ENCODE measurements at regions not wholly inside any gene's neighbourhood (a gene's known extent, or its start where the extent isn't known, plus 50 kb on each side); places are given as distances from the start of the nearest gene placed in this dataset.

DNA sequence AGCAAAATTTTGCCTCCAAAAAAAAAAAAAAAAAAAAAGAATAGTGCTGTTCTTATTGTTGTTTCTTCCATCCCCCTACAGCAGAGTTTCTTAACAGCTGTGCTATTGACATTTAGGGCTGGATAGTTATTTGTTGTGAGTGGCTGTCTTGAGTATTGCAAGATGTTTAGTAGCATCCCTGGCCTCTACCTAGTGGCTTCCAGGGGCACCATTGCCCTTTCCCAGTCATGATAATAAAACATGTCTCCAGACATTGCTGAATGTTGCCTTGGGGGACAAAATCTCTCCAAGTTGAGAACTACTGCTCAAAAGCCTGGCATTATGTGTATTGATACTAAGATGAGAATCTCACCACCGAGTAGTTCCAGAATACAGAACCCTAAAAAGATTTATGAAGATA lies 108.7 kb downstream of the PALM2AKAP2 start:
- Histone ChIP-seq H3K4me3 (ENCODE audit: low read length) (no peak overlapping the region), H3K9me3 (ENCODE audit: low read length) (no peaks in the 10 kb centered on the region), H2AFZ (ENCODE audit: low read depth, low read length) (no peak overlapping the region), H3K27me3 (ENCODE audit: insufficient read depth, low read length) (no peaks in the 10 kb centered on the region), H3K4me1 (ENCODE audit: insufficient read depth, low read length) (peaks cover 5% of the 10 kb centered on the region), H3K36me3 (ENCODE audit: insufficient read depth, low read length) (no peaks in the 10 kb centered on the region)

DNA sequence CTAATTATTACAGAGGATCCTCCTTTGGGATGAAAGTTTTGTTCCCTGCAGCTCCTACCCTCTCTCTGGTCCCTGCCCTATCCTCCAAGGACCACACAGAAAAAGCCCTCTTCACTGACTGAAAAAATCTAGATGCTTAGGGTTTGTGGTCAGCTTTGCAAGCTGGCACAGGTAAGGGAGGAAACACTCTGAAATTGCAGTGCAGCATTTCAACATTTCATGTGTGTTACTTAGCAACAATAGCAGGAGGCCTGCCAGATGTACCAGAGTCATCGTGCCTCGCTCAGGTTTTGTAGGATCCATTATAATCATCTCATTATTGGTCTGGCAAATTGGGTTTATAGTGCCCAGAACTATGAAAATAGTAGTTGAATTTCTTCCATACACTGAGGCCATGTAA lies 109.5 kb downstream of the PALM2AKAP2 start:
- peaks cover 5% of the 10 kb centered on the region for H3K4me1 ChIP-seq (ENCODE audit: insufficient read depth, low read length)
- H3K36me3 ChIP-seq (ENCODE audit: insufficient read depth, low read length) = no peaks in the 10 kb centered on the region
- no peaks in the 10 kb centered on the region for H3K9me3 ChIP-seq (ENCODE audit: low read length)
- H3K27me3 ChIP-seq (ENCODE audit: insufficient read depth, low read length) = no peaks in the 10 kb centered on the region
- no peak overlapping the region for H3K4me3 ChIP-seq (ENCODE audit: low read length)
- H2AFZ ChIP-seq (ENCODE audit: low read depth, low read length) = no peak overlapping the region

DNA sequence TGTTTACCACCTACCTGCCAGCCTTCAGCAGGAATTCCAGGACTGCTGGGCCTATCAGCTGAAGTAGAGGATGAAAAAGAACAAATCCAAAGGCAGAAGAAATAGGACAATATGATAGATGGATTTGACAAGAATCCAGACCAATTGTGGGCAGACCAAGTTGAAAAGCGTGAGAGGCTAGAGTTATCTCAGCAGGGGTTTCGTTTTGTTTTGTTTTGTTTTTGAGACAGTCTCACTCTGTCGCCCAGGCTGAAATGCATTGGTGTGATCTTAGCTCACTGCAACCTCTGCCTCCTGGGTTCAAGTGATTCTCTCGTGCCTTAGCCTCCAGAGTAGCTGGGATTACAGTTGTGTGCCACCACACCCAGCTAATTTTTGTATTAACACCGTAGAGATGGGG lies 113.2 kb downstream of the PALM2AKAP2 start:
- no peak overlapping the region for H3K4me3 ChIP-seq (ENCODE audit: low read length)

DNA sequence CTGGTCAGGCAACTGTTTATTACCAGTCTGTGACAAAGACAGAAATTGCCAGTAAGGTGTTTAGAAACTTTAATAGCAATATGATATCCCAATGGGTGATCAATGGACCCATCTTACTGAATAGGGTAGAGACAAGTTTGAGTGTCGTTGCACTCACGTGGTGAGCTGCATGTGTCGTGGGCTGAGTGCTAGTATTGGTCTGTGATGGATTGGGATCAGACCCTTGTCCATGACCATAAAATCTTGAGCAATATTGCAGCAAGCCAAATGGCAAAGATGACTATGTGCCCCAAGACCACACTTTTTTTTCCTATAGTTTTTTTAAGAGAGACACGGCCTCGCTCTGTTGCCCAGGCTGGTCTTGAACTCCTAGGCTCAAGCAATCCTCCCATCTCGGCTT lies 114.5 kb downstream of the PALM2AKAP2 start:
- no peak overlapping the region for H3K4me3 ChIP-seq (ENCODE audit: low read length)
- no peak overlapping the region for H2AFZ ChIP-seq (ENCODE audit: low read depth, low read length)
- no peaks in the 10 kb centered on the region for H3K27me3 ChIP-seq (ENCODE audit: insufficient read depth, low read length)
- H3K9me3 ChIP-seq (ENCODE audit: low read length) = no peaks in the 10 kb centered on the region
- peaks cover 6% of the 10 kb centered on the region for H3K4me1 ChIP-seq (ENCODE audit: insufficient read depth, low read length)
- no peaks in the 10 kb centered on the region for H3K36me3 ChIP-seq (ENCODE audit: insufficient read depth, low read length)

More for the DNA sequence above, 113.2 kb downstream of the PALM2AKAP2 start:
- no peaks in the 10 kb centered on the region for H3K36me3 ChIP-seq (ENCODE audit: insufficient read depth, low read length)
- no peak overlapping the region for H2AFZ ChIP-seq (ENCODE audit: low read depth, low read length)
- H3K27me3 ChIP-seq (ENCODE audit: insufficient read depth, low read length) = no peaks in the 10 kb centered on the region
- H3K9me3 ChIP-seq (ENCODE audit: low read length) = no peaks in the 10 kb centered on the region
- H3K4me1 ChIP-seq (ENCODE audit: insufficient read depth, low read length) = peaks cover 6% of the 10 kb centered on the region

DNA sequence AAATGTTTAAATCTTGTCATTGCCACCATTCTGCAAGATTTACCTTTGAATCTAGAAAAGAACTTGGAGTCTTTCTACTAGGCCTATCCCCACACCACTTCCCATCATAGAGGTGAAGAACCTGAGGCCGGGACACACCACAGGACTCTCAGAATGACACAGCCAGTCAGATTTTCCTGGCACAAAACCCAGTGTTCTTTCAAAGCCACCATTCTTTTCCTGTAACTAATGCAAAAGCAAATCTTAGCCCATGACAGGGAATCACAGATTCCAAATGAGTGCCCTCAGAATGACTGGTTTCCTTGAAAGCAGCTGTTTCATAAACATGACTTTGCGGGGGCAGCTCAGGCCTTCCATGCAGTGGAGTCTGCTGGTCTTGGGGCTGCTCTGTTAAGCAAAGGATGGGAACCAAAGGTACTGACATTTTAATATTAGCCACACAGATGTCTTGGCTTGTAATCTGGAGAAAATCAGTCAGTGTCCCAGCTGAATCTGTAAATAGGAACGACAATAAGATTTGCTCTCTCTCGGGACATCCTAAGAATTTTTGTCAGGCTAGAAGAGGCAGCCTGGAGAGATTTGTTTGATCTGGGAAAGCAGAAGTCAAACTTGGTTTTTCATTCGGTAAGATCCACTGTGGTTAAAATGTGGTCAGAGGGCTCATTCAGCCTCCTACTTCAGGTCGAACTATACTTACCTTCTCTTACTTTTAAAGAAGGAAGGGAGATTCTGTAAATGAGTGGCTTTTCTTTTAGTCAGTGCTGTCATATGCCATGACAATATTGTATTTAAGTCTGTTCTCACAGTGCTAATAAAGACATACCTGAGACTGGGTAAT lies 115.1 kb downstream of the PALM2AKAP2 start:
- Histone ChIP-seq H3K36me3 (ENCODE audit: insufficient read depth, low read length) (no peaks in the 10 kb centered on the region), H2AFZ (ENCODE audit: low read depth, low read length) (no peak overlapping the region), H3K4me3 (ENCODE audit: low read length) (no peak overlapping the region), H3K27me3 (ENCODE audit: insufficient read depth, low read length) (no peaks in the 10 kb centered on the region), H3K9me3 (ENCODE audit: low read length) (no peaks in the 10 kb centered on the region), H3K4me1 (ENCODE audit: insufficient read depth, low read length) (peaks cover 6% of the 10 kb centered on the region)

DNA sequence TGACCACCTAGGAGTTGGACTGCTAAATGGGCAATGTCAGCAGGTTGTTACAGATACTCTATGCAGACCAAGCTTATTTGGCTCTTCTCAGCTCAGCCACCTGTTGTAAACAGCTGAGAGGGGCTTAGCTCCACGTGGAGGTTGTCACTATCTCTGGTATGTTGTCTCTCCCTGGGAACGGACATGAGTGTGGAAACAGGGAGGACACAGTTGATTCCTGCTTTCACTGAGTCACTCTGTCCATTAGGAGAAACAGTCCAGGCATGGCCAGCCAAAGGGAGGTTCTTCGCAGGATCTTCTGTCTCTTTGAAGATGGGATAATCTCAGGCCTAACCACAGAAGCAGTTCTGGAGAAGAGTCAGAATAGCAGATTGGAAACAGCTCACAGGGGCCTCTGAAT lies 121.2 kb downstream of the PALM2AKAP2 start:
- H2AFZ ChIP-seq (ENCODE audit: low read depth, low read length) = no peak overlapping the region
- no peak overlapping the region for H3K4me3 ChIP-seq (ENCODE audit: low read length)
- H3K36me3 ChIP-seq (ENCODE audit: insufficient read depth, low read length) = no peaks in the 10 kb centered on the region
- H3K27me3 ChIP-seq (ENCODE audit: insufficient read depth, low read length) = no peaks in the 10 kb centered on the region
- H3K9me3 ChIP-seq (ENCODE audit: low read length) = no peaks in the 10 kb centered on the region
- H3K4me1 ChIP-seq (ENCODE audit: insufficient read depth, low read length) = no peaks in the 10 kb centered on the region

DNA sequence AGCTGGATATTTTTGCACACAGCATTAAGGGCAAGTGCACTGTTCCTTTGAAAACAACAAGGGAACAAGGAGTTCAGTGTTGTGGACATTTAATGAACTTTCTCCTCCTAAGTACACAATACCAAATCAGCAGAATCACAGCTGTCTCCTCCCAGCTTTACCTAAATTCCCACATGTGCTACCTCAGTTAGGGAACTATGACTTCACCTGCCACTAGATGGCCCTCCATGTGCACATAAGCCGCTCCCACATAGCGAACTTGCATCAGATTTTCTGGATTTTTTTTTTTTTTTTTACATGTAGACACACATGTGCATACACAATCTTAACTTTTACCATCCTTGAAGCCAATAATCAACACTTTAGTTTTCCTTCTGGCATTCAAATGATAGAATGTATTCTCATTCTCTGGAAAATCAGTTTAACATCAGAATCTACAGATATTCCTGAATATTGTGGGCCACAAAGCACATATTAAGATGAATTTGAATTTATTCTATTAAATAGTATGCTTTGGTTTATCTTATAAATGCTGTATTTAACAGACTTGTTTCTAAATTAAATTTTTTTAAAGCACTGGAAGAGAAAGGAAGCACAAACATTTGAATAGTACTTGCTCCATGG lies 123.6 kb downstream of the PALM2AKAP2 start:
- Histone ChIP-seq H2AFZ (ENCODE audit: low read depth, low read length) (no peak overlapping the region), H3K27me3 (ENCODE audit: insufficient read depth, low read length) (no peaks in the 10 kb centered on the region), H3K9me3 (ENCODE audit: low read length) (no peaks in the 10 kb centered on the region), H3K4me1 (ENCODE audit: insufficient read depth, low read length) (peaks cover 10% of the 10 kb centered on the region), H3K36me3 (ENCODE audit: insufficient read depth, low read length) (no peaks in the 10 kb centered on the region), H3K4me3 (ENCODE audit: low read length) (no peak overlapping the region)

DNA sequence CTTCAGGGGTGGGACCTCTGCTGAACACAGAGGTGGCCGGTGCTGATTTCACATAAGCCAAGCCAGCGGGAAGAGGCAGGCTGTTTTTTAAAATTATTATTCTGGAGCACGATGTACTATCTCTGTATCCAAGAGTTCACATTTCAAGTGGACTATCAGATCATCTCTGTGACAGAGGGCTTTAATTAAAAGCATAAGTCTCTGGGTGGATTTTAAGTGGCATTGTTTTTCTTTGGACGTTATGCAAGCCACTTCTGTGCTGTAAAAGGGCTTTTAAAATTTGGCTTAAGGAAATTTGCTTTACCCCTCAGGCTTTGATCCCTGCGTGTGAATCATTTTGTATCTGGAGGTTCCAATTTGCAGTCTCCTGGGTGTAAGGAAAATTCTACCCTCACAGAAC lies 124.7 kb downstream of the PALM2AKAP2 start:
- H3K36me3 ChIP-seq (ENCODE audit: insufficient read depth, low read length) = no peaks in the 10 kb centered on the region
- H3K4me3 ChIP-seq (ENCODE audit: low read length) = no peak overlapping the region
- no peaks in the 10 kb centered on the region for H3K27me3 ChIP-seq (ENCODE audit: insufficient read depth, low read length)
- H3K9me3 ChIP-seq (ENCODE audit: low read length) = no peaks in the 10 kb centered on the region
- H2AFZ ChIP-seq (ENCODE audit: low read depth, low read length) = no peak overlapping the region
- H3K4me1 ChIP-seq (ENCODE audit: insufficient read depth, low read length) = peaks cover 10% of the 10 kb centered on the region

DNA sequence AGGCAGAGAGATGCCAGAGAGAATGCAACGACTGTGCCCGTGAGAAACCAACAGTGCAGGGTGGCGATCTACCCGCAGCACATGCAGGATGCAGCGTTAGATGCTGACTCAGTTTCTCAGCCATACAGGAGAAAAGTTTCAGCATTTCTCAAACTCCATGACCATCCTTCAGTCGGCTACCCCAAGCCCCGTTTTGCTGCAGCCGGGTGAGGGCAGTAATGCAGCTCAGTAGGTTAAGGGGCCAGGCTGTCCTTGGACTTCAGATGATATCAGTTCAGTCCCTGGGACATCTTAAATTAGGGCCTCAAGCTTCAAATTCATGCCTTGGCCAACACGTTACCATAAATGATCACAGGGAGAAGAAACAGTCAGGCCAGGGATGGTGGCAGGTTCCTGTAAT lies 125.5 kb downstream of the PALM2AKAP2 start:
- no peaks in the 10 kb centered on the region for H3K27me3 ChIP-seq (ENCODE audit: insufficient read depth, low read length)
- no peaks in the 10 kb centered on the region for H3K9me3 ChIP-seq (ENCODE audit: low read length)
- peaks cover 10% of the 10 kb centered on the region for H3K4me1 ChIP-seq (ENCODE audit: insufficient read depth, low read length)
- H3K4me3 ChIP-seq (ENCODE audit: low read length) = no peak overlapping the region
- no peaks in the 10 kb centered on the region for H3K36me3 ChIP-seq (ENCODE audit: insufficient read depth, low read length)
- no peak overlapping the region for H2AFZ ChIP-seq (ENCODE audit: low read depth, low read length)

DNA sequence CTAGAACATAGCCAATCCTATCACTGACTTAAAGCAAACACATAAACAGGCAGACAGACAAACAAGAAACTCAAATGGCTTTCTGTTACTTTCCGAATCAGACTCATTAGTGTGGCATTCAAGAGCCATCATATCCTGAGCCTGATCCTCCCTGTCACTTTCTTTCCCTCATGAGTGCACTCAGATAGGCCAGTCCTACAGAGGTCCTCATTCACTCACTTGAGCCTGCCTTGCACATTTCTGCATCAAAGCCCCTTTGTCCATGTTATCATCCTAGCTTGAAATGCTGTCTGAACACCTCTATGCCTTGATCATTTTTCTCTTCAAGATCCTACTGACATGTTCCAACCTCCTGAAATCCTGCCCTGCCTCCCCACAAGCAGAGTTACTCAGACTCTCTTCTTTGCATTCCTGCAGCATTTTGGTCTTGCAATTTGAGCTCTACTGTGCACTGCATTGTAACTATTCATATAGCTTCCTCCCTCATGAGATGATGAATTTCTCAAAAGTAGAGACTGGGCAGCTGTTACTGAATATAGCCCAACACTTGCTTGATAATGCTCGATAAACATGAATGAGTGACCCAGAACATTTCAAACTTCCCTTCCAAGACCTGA lies 126.9 kb downstream of the PALM2AKAP2 start:
- Histone ChIP-seq H3K36me3 (ENCODE audit: insufficient read depth, low read length) (no peaks in the 10 kb centered on the region), H3K27me3 (ENCODE audit: insufficient read depth, low read length) (no peaks in the 10 kb centered on the region), H3K4me1 (ENCODE audit: insufficient read depth, low read length) (peaks cover 10% of the 10 kb centered on the region), H2AFZ (ENCODE audit: low read depth, low read length) (no peak overlapping the region), H3K9me3 (ENCODE audit: low read length) (no peaks in the 10 kb centered on the region), H3K4me3 (ENCODE audit: low read length) (no peak overlapping the region)

DNA sequence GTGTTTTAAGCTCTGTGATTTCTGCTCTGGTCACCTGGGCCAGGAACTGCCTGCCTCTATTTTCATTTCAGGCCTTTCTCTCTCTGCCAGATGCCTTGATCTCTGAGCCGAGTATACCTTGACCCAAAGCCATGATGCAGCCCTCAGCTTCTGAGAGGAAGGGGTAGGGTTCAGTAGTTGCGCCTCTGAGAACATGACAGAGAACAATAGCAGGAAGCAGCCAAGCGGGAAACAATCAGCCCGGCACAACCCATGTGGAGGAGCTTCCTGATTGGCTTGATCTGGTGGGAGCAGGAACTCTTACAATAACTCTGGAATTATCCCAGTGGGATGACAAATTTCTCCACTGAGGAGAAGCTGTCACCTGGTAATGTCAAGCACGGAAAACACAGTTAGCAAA lies 127.4 kb downstream of the PALM2AKAP2 start:
- Histone ChIP-seq H3K36me3 (ENCODE audit: insufficient read depth, low read length) (no peaks in the 10 kb centered on the region), H3K27me3 (ENCODE audit: insufficient read depth, low read length) (no peaks in the 10 kb centered on the region), H2AFZ (ENCODE audit: low read depth, low read length) (no peak overlapping the region), H3K4me1 (ENCODE audit: insufficient read depth, low read length) (peaks cover 10% of the 10 kb centered on the region), H3K9me3 (ENCODE audit: low read length) (no peaks in the 10 kb centered on the region), H3K4me3 (ENCODE audit: low read length) (no peak overlapping the region)

DNA sequence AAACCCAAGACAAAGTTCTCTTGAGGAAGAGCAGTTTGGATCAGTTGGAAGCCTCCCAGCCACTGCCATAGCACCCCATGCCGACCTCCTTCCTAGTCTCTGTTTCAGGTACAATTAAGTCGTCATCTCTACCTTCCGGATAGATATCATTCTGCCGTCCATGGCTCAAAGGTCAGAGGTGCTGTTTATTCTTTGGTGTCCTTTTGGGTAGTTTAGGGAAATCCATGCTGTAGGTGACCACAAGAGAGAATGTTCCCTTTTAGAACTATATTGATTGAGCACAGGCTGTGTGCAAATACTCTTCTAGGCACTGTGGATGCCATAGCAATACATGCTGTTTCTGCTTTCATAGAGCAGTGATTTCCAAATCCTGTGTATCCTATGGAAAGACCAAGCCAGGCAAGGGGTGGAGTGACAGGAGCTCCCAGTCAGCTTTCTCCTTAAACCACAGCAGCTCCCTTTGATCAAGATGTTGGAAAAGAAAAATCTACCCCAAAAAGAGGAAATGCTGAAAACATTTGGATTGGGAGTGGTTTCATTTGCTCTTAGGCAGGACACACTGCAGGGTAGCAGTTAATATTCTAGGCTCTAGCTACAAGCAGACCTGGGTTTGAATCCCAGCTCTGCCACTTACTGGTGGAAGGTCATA lies 127.9 kb downstream of the PALM2AKAP2 start:
- Histone ChIP-seq H3K36me3 (ENCODE audit: insufficient read depth, low read length) (no peaks in the 10 kb centered on the region), H2AFZ (ENCODE audit: low read depth, low read length) (no peak overlapping the region), H3K4me3 (ENCODE audit: low read length) (no peak overlapping the region), H3K4me1 (ENCODE audit: insufficient read depth, low read length) (peaks cover 10% of the 10 kb centered on the region), H3K9me3 (ENCODE audit: low read length) (no peaks in the 10 kb centered on the region), H3K27me3 (ENCODE audit: insufficient read depth, low read length) (no peaks in the 10 kb centered on the region)

Measured in neuron (in vitro differentiated cells).